IgD-negative memory B cell (primary cell): ENCODE measurements at regions not wholly inside any gene's neighbourhood (a gene's known extent, or its start where the extent isn't known, plus 50 kb on each side); places are given as distances from the start of the nearest gene placed in this dataset.
"Not testable (repeated sequence)": the region's sequence is repeated elsewhere in the genome, so short reads cannot be mapped to it uniquely, and the experiment has no call there.

Experiments
- H3K27ac Mint-ChIP-seq, 3 donors: one replicate each; pipeline ENCODE4 v1.8.0; 2020 to 2022; ENCODE audit warnings: mild to moderate bottlenecking in 3 of 3, mixed read lengths in 3 of 3, moderate library complexity in 1 of 3
- H3K27me3 Mint-ChIP-seq: one replicate; pipeline ENCODE4 v1.8.0; 2021; ENCODE audit warnings: mixed read lengths
- H3K36me3 Mint-ChIP-seq: one replicate; pipeline ENCODE4 v1.8.0; 2020; ENCODE audit warnings: mild to moderate bottlenecking, mixed read lengths
- H3K4me1 Mint-ChIP-seq, 3 donors: one replicate each; pipeline ENCODE4 v1.8.0; 2020 to 2022; ENCODE audit warnings: mixed read lengths in 3 of 3, mild to moderate bottlenecking in 1 of 3
- H3K4me3 Mint-ChIP-seq, 4 donors: one replicate each; pipeline ENCODE4 v1.8.0; 2020 to 2022; ENCODE audit warnings: mild to moderate bottlenecking in 4 of 4, mixed read lengths in 4 of 4, moderate library complexity in 3 of 4
- H3K9me3 Mint-ChIP-seq, 3 donors: one replicate each; pipeline ENCODE4 v1.8.0; 2020 to 2021; ENCODE audit warnings: mixed read lengths in 3 of 3, mild to moderate bottlenecking in 1 of 3

GRCh38 chr6:141486942-141487341 lies 645.8 kb upstream of the GJE1 start:
- Mint-ChIP-seq H3K9me3 (peaks cover 0 to 2% (median 0%) of the 10 kb centered on the region in 3 donors), H3K27me3 (no peaks in the 10 kb centered on the region), H3K4me3 (no peak overlapping the region), H3K36me3 (peaks cover 7% of the 10 kb centered on the region), H3K27ac (no peak overlapping the region), H3K4me1 (peaks cover 22 to 35% (median 34%) of the 10 kb centered on the region in 3 donors)

- peaks cover 2% of the 10 kb centered on the region for H3K36me3 Mint-ChIP-seq
- H3K9me3 Mint-ChIP-seq: peaks cover 0 to 2% (median 0%) of the 10 kb centered on the region in 3 donors
- H3K27me3 Mint-ChIP-seq: no peaks in the 10 kb centered on the region
- H3K4me3 Mint-ChIP-seq: peak overlapping the region; percentile 55 to 89 (median 78)
- H3K4me1 Mint-ChIP-seq: peaks cover 27 to 38% (median 34%) of the 10 kb centered on the region in 3 donors
- peak overlapping the region; percentile 70 to 96 (median 91) for H3K27ac Mint-ChIP-seq
Observed at GRCh38 chr6:141484711-141485110, 648.0 kb upstream of the GJE1 start.

- H3K4me3 Mint-ChIP-seq: peak overlapping the region; percentile 54 to 92 (median 80)
- peaks cover 0 to 2% (median 0%) of the 10 kb centered on the region in 3 donors for H3K9me3 Mint-ChIP-seq
- peaks cover 27 to 37% (median 32%) of the 10 kb centered on the region in 3 donors for H3K4me1 Mint-ChIP-seq
- peaks cover 2% of the 10 kb centered on the region for H3K36me3 Mint-ChIP-seq
- H3K27me3 Mint-ChIP-seq: no peaks in the 10 kb centered on the region
- H3K27ac Mint-ChIP-seq: peak overlapping the region; percentile 17 to 96 (median 70)
Observed at GRCh38 chr6:141483598-141484061, 649.1 kb upstream of the GJE1 start.

- peaks cover 0 to 2% (median 0%) of the 10 kb centered on the region in 3 donors for H3K9me3 Mint-ChIP-seq
- peaks cover 2% of the 10 kb centered on the region for H3K36me3 Mint-ChIP-seq
- H3K27ac Mint-ChIP-seq: peak overlapping the region; percentile 70 to 96 (median 94)
- peaks cover 27 to 31% (median 28%) of the 10 kb centered on the region in 3 donors for H3K4me1 Mint-ChIP-seq
- peak overlapping the region; percentile 76 to 92 (median 87) for H3K4me3 Mint-ChIP-seq
- H3K27me3 Mint-ChIP-seq: no peaks in the 10 kb centered on the region
Observed at GRCh38 chr6:141482796-141483597, 649.7 kb upstream of the GJE1 start.

GRCh38 chr6:141475259-141475658 lies 657.5 kb upstream of the GJE1 start:
- H3K4me3 Mint-ChIP-seq: peak overlapping the region in 1 of 4 donors; percentile 74
- H3K27ac Mint-ChIP-seq: no peak overlapping the region
- peaks cover 5% of the 10 kb centered on the region for H3K36me3 Mint-ChIP-seq
- peaks cover 0 to 4% (median 0%) of the 10 kb centered on the region in 3 donors for H3K4me1 Mint-ChIP-seq
- peaks cover 0 to under 1% (median under 1%) of the 10 kb centered on the region in 3 donors for H3K9me3 Mint-ChIP-seq
- no peaks in the 10 kb centered on the region for H3K27me3 Mint-ChIP-seq

GRCh38 chr6:141472162-141472928 lies 660.4 kb upstream of the GJE1 start:
- H3K36me3 Mint-ChIP-seq: peaks cover 5% of the 10 kb centered on the region
- H3K9me3 Mint-ChIP-seq: peaks cover 0 to 1% (median 0%) of the 10 kb centered on the region in 3 donors
- peaks cover 0 to 4% (median 0%) of the 10 kb centered on the region in 3 donors for H3K4me1 Mint-ChIP-seq

GRCh38 chr6:141470810-141471209 lies 661.9 kb upstream of the GJE1 start:
- H3K4me3 Mint-ChIP-seq: no peak overlapping the region
- no peak overlapping the region for H3K27ac Mint-ChIP-seq
- peaks cover 0 to 1% (median 0%) of the 10 kb centered on the region in 3 donors for H3K9me3 Mint-ChIP-seq
- peaks cover 5% of the 10 kb centered on the region for H3K36me3 Mint-ChIP-seq
- H3K4me1 Mint-ChIP-seq: peaks cover 0 to 4% (median 0%) of the 10 kb centered on the region in 3 donors
- H3K27me3 Mint-ChIP-seq: no peaks in the 10 kb centered on the region

More at GRCh38 chr6:141472162-141472928, 660.4 kb upstream of the GJE1 start:
- H3K27me3 Mint-ChIP-seq: no peaks in the 10 kb centered on the region
- H3K27ac Mint-ChIP-seq: no peak overlapping the region
- H3K4me3 Mint-ChIP-seq: no peak overlapping the region

GRCh38 chr6:141467881-141468280 lies 664.8 kb upstream of the GJE1 start:
- Mint-ChIP-seq H3K4me1 (peaks cover 9 to 11% (median 10%) of the 10 kb centered on the region in 3 donors), H3K9me3 (peaks cover 0 to 1% (median 0%) of the 10 kb centered on the region in 3 donors), H3K36me3 (no peaks in the 10 kb centered on the region), H3K27me3 (no peaks in the 10 kb centered on the region), H3K4me3 (no peak overlapping the region), H3K27ac (no peak overlapping the region)

GRCh38 chr6:141467041-141467440 lies 665.7 kb upstream of the GJE1 start:
- H3K9me3 Mint-ChIP-seq: peaks cover 0 to 1% (median 0%) of the 10 kb centered on the region in 3 donors
- H3K4me3 Mint-ChIP-seq: no peak overlapping the region
- no peaks in the 10 kb centered on the region for H3K36me3 Mint-ChIP-seq
- H3K27me3 Mint-ChIP-seq: no peaks in the 10 kb centered on the region
- H3K4me1 Mint-ChIP-seq: peaks cover 9 to 11% (median 10%) of the 10 kb centered on the region in 3 donors
- peak overlapping the region in 1 of 3 donors; percentile 72 for H3K27ac Mint-ChIP-seq

- Mint-ChIP-seq H3K4me3 (no peak overlapping the region), H3K4me1 (peaks cover 9 to 10% (median 10%) of the 10 kb centered on the region in 3 donors), H3K9me3 (no peaks in the 10 kb centered on the region), H3K27me3 (no peaks in the 10 kb centered on the region), H3K36me3 (no peaks in the 10 kb centered on the region), H3K27ac (peak overlapping the region in 2 of 3 donors; percentile 7 to 11)
Observed at GRCh38 chr6:141464896-141465295, 667.8 kb upstream of the GJE1 start.

GRCh38 chr6:141464490-141464889 lies 668.2 kb upstream of the GJE1 start:
- Mint-ChIP-seq H3K9me3 (no peaks in the 10 kb centered on the region), H3K4me3 (peak overlapping the region in 1 of 4 donors; percentile 9), H3K27me3 (no peaks in the 10 kb centered on the region), H3K4me1 (peaks cover 9 to 10% (median 10%) of the 10 kb centered on the region in 3 donors), H3K27ac (peak overlapping the region in 2 of 3 donors; percentile 7 to 11), H3K36me3 (no peaks in the 10 kb centered on the region)

GRCh38 chr6:141463237-141463977 lies 669.3 kb upstream of the GJE1 start:
- H3K27me3 Mint-ChIP-seq: no peaks in the 10 kb centered on the region
- no peaks in the 10 kb centered on the region for H3K9me3 Mint-ChIP-seq
- no peaks in the 10 kb centered on the region for H3K36me3 Mint-ChIP-seq
- peaks cover 9 to 10% (median 10%) of the 10 kb centered on the region in 3 donors for H3K4me1 Mint-ChIP-seq
- no peak overlapping the region for H3K27ac Mint-ChIP-seq
- no peak overlapping the region for H3K4me3 Mint-ChIP-seq

- Mint-ChIP-seq H3K9me3 (no peaks in the 10 kb centered on the region), H3K4me3 (no peak overlapping the region), H3K4me1 (peaks cover 9 to 10% (median 10%) of the 10 kb centered on the region in 3 donors), H3K27ac (no peak overlapping the region), H3K27me3 (no peaks in the 10 kb centered on the region), H3K36me3 (no peaks in the 10 kb centered on the region)
Observed at GRCh38 chr6:141460743-141461484, 671.8 kb upstream of the GJE1 start.

- H3K36me3 Mint-ChIP-seq, H3K9me3 Mint-ChIP-seq, H3K4me3 Mint-ChIP-seq, H3K4me1 Mint-ChIP-seq, H3K27me3 Mint-ChIP-seq, H3K27ac Mint-ChIP-seq: not testable (repeated sequence)
Observed at GRCh38 chr6:141460245-141460644, 672.5 kb upstream of the GJE1 start.
